HL-60 (cell line): ENCODE measurements at regions not wholly inside any gene's neighbourhood (a gene's known extent, or its start where the extent isn't known, plus 50 kb on each side); places are given as distances from the start of the nearest gene placed in this dataset.

Experiments used
- DNase-seq, 2 experiments: peaks; one replicate each; pipeline ENCODE4 v3.0.0-alpha.2; 2010 to 2020; ENCODE audit warnings: low read depth in 1 of 2, low spot score in 1 of 2
- H3K27ac ChIP-seq: fragments of 250-450 bp; sonication (Bioruptor Pico); replicated peaks from 2 replicates; pipeline ENCODE4 v1.5.1; 2020; ENCODE audit warnings: mild to moderate bottlenecking, moderate library complexity
- H3K27me3 ChIP-seq: fragments of 250-450 bp; sonication (Bioruptor Pico); 2 replicates; pipeline ENCODE4 v1.5.1; 2021; ENCODE audit warnings: mild to moderate bottlenecking, moderate library complexity; ENCODE audit not compliant: insufficient read depth, poor library complexity, severe bottlenecking
- H3K4me3 ChIP-seq: replicated peaks from 2 replicates; pipeline ENCODE4 v1.5.1; 2011; ENCODE audit warnings: mild to moderate bottlenecking, control low read depth, low read length; ENCODE audit not compliant: insufficient read depth
- GABPA ChIP-seq: IDR thresholded peaks from 2 replicates; pipeline ENCODE4 v1.6.1; 2012; ENCODE audit warnings: low read depth
- POLR2AphosphoS5 ChIP-seq: IDR thresholded peaks from 2 replicates; pipeline ENCODE4 v1.6.1; 2012; ENCODE audit warnings: low read depth
- SPI1 ChIP-seq: IDR thresholded peaks from 2 replicates; pipeline ENCODE4 v1.6.1; 2012; ENCODE audit warnings: low read depth, mild to moderate bottlenecking, borderline replicate concordance
- TF ChIP-seq, protein P1 (sequence below): IDR thresholded peaks from 2 replicates; pipeline ENCODE4 v1.6.1; 2012; ENCODE audit warnings: low read depth; ENCODE audit not compliant: insufficient replicate concordance
- TF ChIP-seq, protein P2 (sequence below): IDR thresholded peaks from one replicate; pipeline ENCODE4 v1.5.1; 2011; ENCODE audit warnings: low read length, control low read depth, inconsistent platforms; ENCODE audit not compliant: insufficient read depth

DNA sequence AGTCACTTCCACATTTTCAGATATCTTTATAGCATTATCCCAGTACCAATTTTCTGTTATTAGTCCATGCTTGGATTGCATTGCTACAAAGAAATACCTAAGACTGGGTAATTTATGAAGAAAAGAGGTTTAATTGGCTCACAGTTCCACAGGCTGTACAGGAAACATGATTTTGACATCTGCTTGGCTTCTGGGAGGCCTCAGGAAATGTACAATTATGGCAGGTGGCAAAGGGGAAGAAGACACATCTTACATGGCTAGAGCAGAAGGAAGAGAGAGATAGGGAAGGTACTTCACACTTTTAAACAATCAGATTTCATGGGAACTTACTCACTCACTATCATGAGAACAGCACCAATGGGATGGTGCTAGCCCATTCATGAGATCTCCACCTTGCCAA, 172.3 kb upstream of the GPR149 start:
- no peak for TF ChIP-seq SPI1
- TF ChIP-seq POLR2AphosphoS5 = peak; percentile 22; the same call in 1 of the 2 replicates
- no peak for TF ChIP-seq GABPA
- TF ChIP-seq, protein P1, sequence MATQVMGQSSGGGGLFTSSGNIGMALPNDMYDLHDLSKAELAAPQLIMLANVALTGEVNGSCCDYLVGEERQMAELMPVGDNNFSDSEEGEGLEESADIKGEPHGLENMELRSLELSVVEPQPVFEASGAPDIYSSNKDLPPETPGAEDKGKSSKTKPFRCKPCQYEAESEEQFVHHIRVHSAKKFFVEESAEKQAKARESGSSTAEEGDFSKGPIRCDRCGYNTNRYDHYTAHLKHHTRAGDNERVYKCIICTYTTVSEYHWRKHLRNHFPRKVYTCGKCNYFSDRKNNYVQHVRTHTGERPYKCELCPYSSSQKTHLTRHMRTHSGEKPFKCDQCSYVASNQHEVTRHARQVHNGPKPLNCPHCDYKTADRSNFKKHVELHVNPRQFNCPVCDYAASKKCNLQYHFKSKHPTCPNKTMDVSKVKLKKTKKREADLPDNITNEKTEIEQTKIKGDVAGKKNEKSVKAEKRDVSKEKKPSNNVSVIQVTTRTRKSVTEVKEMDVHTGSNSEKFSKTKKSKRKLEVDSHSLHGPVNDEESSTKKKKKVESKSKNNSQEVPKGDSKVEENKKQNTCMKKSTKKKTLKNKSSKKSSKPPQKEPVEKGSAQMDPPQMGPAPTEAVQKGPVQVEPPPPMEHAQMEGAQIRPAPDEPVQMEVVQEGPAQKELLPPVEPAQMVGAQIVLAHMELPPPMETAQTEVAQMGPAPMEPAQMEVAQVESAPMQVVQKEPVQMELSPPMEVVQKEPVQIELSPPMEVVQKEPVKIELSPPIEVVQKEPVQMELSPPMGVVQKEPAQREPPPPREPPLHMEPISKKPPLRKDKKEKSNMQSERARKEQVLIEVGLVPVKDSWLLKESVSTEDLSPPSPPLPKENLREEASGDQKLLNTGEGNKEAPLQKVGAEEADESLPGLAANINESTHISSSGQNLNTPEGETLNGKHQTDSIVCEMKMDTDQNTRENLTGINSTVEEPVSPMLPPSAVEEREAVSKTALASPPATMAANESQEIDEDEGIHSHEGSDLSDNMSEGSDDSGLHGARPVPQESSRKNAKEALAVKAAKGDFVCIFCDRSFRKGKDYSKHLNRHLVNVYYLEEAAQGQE = no peak
- TF ChIP-seq, protein P2, sequence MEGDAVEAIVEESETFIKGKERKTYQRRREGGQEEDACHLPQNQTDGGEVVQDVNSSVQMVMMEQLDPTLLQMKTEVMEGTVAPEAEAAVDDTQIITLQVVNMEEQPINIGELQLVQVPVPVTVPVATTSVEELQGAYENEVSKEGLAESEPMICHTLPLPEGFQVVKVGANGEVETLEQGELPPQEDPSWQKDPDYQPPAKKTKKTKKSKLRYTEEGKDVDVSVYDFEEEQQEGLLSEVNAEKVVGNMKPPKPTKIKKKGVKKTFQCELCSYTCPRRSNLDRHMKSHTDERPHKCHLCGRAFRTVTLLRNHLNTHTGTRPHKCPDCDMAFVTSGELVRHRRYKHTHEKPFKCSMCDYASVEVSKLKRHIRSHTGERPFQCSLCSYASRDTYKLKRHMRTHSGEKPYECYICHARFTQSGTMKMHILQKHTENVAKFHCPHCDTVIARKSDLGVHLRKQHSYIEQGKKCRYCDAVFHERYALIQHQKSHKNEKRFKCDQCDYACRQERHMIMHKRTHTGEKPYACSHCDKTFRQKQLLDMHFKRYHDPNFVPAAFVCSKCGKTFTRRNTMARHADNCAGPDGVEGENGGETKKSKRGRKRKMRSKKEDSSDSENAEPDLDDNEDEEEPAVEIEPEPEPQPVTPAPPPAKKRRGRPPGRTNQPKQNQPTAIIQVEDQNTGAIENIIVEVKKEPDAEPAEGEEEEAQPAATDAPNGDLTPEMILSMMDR = no peak
- Histone ChIP-seq H3K27me3 (no peaks in the 10 kb centered on the region), H3K4me3 (no peak overlapping the region), H3K27ac (peak overlapping the region; percentile 23; the same call in 1 of the 2 replicates)
- peak; percentile 18 to 63 for DNase-seq

GRCh38 chr3:154598166-154598565, 168.2 kb upstream of the GPR149 start:
- Histone ChIP-seq H3K27me3 (no peaks in the 10 kb centered on the region), H3K27ac (no peak overlapping the region), H3K4me3 (no peak overlapping the region)
- DNase-seq = no peak
- TF ChIP-seq, protein P1 = no peak
- TF ChIP-seq SPI1 = no peak
- TF ChIP-seq, protein P2 = no peak
- TF ChIP-seq GABPA = no peak
- no peak for TF ChIP-seq POLR2AphosphoS5

- no peak overlapping the region for H3K4me3 ChIP-seq
- H3K27me3 ChIP-seq = no peaks in the 10 kb centered on the region
Measured at GRCh38 chr3:154590675-154591384, 160.8 kb upstream of the GPR149 start.

More at GRCh38 chr3:154590675-154591384, 160.8 kb upstream of the GPR149 start:
- H3K27ac ChIP-seq = no peak overlapping the region
- TF ChIP-seq SPI1 (no peak), GABPA (no peak), POLR2AphosphoS5 (no peak)
- TF ChIP-seq, protein P1 = no peak
- TF ChIP-seq, protein P2 = no peak
- DNase-seq = no peak
